Hepatocyte (in vitro differentiated cells): ENCODE measurements at regions not wholly inside any gene's neighbourhood (a gene's known extent, or its start where the extent isn't known, plus 50 kb on each side); places are given as distances from the start of the nearest gene placed in this dataset.
"Not testable (repeated sequence)": the region's sequence is repeated elsewhere in the genome, so short reads cannot be mapped to it uniquely, and the experiment has no call there.

Source experiments
- DNase-seq: peaks from one replicate; pipeline ENCODE4 v3.0.0-alpha.2; 2016; ENCODE audit warnings: low spot score
- H2AFZ ChIP-seq: fragments of 200-600 bp; sonication (generic); 2 replicates; pipeline ENCODE4 v1.6.0; 2016; ENCODE audit warnings: antibody characterized with exemption, mild to moderate bottlenecking
- H3K27ac ChIP-seq: fragments of 200-600 bp; sonication (generic); 2 replicates; pipeline ENCODE4 v1.5.1; 2016; ENCODE audit warnings: mild to moderate bottlenecking
- H3K27me3 ChIP-seq: fragments of 200-600 bp; sonication (generic); 2 replicates; pipeline ENCODE4 v1.6.1; 2016
- H3K36me3 ChIP-seq: fragments of 200-600 bp; sonication (generic); replicated peaks from 2 replicates; pipeline ENCODE4 v1.5.1; 2016; ENCODE audit warnings: low read depth; ENCODE audit not compliant: insufficient read depth
- H3K4me1 ChIP-seq: fragments of 200-600 bp; sonication (generic); 2 replicates; pipeline ENCODE4 v1.5.1; 2016; ENCODE audit warnings: mild to moderate bottlenecking, moderate library complexity; ENCODE audit not compliant: insufficient read depth
- H3K4me2 ChIP-seq: fragments of 200-600 bp; sonication (generic); 2 replicates; pipeline ENCODE4 v1.6.0; 2016
- H3K4me3 ChIP-seq: fragments of 200-600 bp; sonication (generic); 2 replicates; pipeline ENCODE4 v1.5.1; 2016; ENCODE audit warnings: mild to moderate bottlenecking
- H3K79me2 ChIP-seq: fragments of 200-600 bp; sonication (generic); 2 replicates; pipeline ENCODE4 v1.6.0; 2017; ENCODE audit warnings: mild to moderate bottlenecking
- H3K9me2 ChIP-seq: fragments of 200-600 bp; sonication (generic); replicated peaks from 2 replicates; pipeline ENCODE4 v1.6.0; 2017; ENCODE audit warnings: mild to moderate bottlenecking; ENCODE audit not compliant: insufficient read depth
- H3K9me3 ChIP-seq: fragments of 200-600 bp; sonication (generic); 2 replicates; pipeline ENCODE4 v1.5.1; 2016; ENCODE audit warnings: low read depth, mild to moderate bottlenecking
- H4K20me1 ChIP-seq: fragments of 200-600 bp; sonication (generic); 2 replicates; pipeline ENCODE4 v1.6.0; 2016; ENCODE audit warnings: mild to moderate bottlenecking; ENCODE audit not compliant: insufficient read depth, poor library complexity, severe bottlenecking
- EZH2 ChIP-seq: fragments of 200-600 bp; sonication (generic); IDR thresholded peaks from 2 replicates; pipeline ENCODE4 v1.6.1; 2016; ENCODE audit warnings: antibody characterized with exemption, mild to moderate bottlenecking, borderline replicate concordance
- EZH2phosphoT487 ChIP-seq: fragments of 200-600 bp; sonication (generic); IDR thresholded peaks from one replicate; pipeline ENCODE4 v1.6.1; 2018; ENCODE audit warnings: antibody characterized with exemption, mild to moderate bottlenecking, low read depth, moderate library complexity; ENCODE audit not compliant: unreplicated experiment, severe bottlenecking
- WGBS: methylation state at CpG from one replicate; pipeline ENCODE4 v1.1.6; 2016; ENCODE audit warnings: low lambda C conversion rate; ENCODE audit errors: missing lambda C conversion rate; 5-methylcytosine and 5-hydroxymethylcytosine counted together
- TF ChIP-seq, protein P1 (sequence below): fragments of 200-600 bp; sonication (generic); IDR thresholded peaks from 2 replicates; pipeline ENCODE4 v1.5.1; 2016; ENCODE audit warnings: antibody characterized with exemption, mild to moderate bottlenecking; ENCODE audit not compliant: poor library complexity

DNA sequence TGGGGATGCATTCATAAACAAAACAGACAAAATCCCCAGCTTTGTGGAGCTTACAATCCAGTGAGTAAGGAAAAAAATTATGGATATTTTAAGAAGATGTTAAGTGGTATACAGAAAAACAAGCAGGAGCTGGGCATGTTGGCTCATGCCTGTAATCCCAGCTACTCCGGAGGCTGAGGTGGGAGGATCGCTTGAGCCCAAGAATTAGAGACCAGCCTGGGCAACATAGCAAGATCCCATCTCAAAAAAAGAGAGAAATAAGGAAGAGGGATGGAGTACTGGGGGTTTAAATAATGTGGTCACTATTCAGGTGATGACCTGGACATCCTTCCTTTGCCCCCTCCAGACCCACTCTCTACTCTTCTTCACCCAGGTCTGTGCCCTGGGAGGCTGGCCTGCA is 55.0 kb upstream of the MDGA1 start:
- Histone ChIP-seq H3K27ac (no peak overlapping the region), H3K79me2 (no peaks in the 10 kb centered on the region), H3K4me3 (no peak overlapping the region), H3K27me3 (no peaks in the 10 kb centered on the region), H2AFZ (no peak overlapping the region), H3K4me2 (no peak overlapping the region), H4K20me1 (no peaks in the 10 kb centered on the region), H3K4me1 (no peaks in the 10 kb centered on the region), H3K9me3 (no peaks in the 10 kb centered on the region), H3K9me2 (no peaks in the 10 kb centered on the region), H3K36me3 (no peaks in the 10 kb centered on the region)
- TF ChIP-seq EZH2 = no peak
- TF ChIP-seq, protein P1, sequence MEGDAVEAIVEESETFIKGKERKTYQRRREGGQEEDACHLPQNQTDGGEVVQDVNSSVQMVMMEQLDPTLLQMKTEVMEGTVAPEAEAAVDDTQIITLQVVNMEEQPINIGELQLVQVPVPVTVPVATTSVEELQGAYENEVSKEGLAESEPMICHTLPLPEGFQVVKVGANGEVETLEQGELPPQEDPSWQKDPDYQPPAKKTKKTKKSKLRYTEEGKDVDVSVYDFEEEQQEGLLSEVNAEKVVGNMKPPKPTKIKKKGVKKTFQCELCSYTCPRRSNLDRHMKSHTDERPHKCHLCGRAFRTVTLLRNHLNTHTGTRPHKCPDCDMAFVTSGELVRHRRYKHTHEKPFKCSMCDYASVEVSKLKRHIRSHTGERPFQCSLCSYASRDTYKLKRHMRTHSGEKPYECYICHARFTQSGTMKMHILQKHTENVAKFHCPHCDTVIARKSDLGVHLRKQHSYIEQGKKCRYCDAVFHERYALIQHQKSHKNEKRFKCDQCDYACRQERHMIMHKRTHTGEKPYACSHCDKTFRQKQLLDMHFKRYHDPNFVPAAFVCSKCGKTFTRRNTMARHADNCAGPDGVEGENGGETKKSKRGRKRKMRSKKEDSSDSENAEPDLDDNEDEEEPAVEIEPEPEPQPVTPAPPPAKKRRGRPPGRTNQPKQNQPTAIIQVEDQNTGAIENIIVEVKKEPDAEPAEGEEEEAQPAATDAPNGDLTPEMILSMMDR = no peak
- TF ChIP-seq EZH2phosphoT487 = no peak
- DNase-seq = no peak
- 100% methylated on average over 2 of the region's 2 CpGs for WGBS

DNA sequence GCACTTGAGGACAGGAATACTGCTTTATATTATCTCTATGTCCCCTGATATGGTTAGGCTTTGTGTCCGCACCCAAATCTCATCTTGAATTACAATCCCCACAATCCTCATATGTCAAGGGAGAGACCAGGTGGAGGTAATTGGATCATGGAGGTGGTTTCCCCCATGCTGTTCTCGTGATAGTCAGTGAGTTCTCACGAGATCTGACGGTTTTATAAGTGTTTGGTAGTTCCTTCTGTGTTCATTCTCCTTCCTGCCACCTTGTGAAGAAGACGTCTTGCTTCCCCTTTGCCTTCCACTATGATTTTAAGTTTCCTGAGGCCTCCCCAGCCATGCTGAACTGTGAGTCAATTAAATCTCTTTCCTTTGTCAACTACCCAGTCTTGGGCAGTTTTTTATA is 51.7 kb upstream of the MDGA1 start:
- not testable (repeated sequence) for H3K4me3 ChIP-seq, H3K9me3 ChIP-seq, H3K79me2 ChIP-seq, DNase-seq, H2AFZ ChIP-seq, H3K4me2 ChIP-seq, H3K4me1 ChIP-seq, H3K9me2 ChIP-seq, H3K27ac ChIP-seq, H3K27me3 ChIP-seq, H3K36me3 ChIP-seq, H4K20me1 ChIP-seq
- WGBS = 79% methylated on average over 5 of the region's 5 CpGs

DNA sequence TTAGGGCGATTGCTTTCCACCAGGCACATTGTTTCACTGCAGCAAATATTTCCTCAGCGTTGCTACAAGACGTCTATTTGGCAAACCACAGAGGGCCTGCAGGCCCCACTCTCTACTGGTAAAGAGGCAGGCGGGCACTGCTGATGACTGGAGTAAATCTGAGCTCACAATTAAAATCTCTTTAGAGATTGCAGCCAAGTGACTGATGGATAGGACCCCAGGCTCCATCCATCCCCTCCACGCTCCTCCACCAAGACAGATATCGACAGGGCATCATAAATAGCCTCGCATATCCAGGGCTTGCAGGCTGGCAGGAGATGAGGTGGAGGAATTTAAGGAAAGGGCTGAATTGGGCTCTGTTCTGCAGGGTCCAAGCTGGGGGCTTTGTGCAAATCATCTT is 50.4 kb upstream of the MDGA1 start:
- Histone ChIP-seq H3K36me3 (no peaks in the 10 kb centered on the region), H3K79me2 (no peaks in the 10 kb centered on the region), H3K9me2 (no peaks in the 10 kb centered on the region), H3K27me3 (no peaks in the 10 kb centered on the region), H3K4me3 (no peak overlapping the region), H3K9me3 (no peaks in the 10 kb centered on the region), H3K27ac (no peak overlapping the region), H2AFZ (no peak overlapping the region), H4K20me1 (no peaks in the 10 kb centered on the region), H3K4me2 (no peak overlapping the region), H3K4me1 (no peaks in the 10 kb centered on the region)
- no peak for TF ChIP-seq EZH2phosphoT487
- no peak for TF ChIP-seq EZH2
- TF ChIP-seq, protein P1 = no peak
- DNase-seq = no peak
- 85% methylated on average over 7 of the region's 7 CpGs for WGBS
